RPMI7951 (cell line): ENCODE measurements at regions not wholly inside any gene's neighbourhood (a gene's known extent, or its start where the extent isn't known, plus 50 kb on each side); places are given as distances from the start of the nearest gene placed in this dataset.

ENCODE experiments used
- DNase-seq: peaks from one replicate; pipeline ENCODE4 v3.0.0-alpha.2; 2012; ENCODE audit warnings: low read depth

- no peak for DNase-seq
These were observed 77.1 kb downstream of the FBXO5 start for GRCh38 chr6:152905551-152906299.

- no peak for DNase-seq
These were observed 73.6 kb downstream of the FBXO5 start for GRCh38 chr6:152909241-152909640.

- DNase-seq = no peak
These were observed 66.8 kb downstream of the FBXO5 start for GRCh38 chr6:152916035-152916434.

- no peak for DNase-seq
These were observed 63.9 kb downstream of the FBXO5 start for GRCh38 chr6:152918991-152919390.

- no peak for DNase-seq
These were observed 62.8 kb downstream of the FBXO5 start for GRCh38 chr6:152920016-152920415.
